Kidney (tissue), 13 donors: ENCODE measurements at regions not wholly inside any gene's neighbourhood (a gene's known extent, or its start where the extent isn't known, plus 50 kb on each side); places are given as distances from the start of the nearest gene placed in this dataset.
A peak's percentile ranks its signal among the peaks of the same experiment; 100 is the strongest.

ENCODE experiments used
- DNase-seq, 5 donors: peaks; one replicate each; pipeline ENCODE4 v3.0.0-alpha.2; 2013 to 2020
- FAIRE-seq: peaks from 2 replicates; lab custom pipeline; 2012; peaks lifted over from hg19 to GRCh38; lab: Jason Lieb, UNC
- H3K27ac ChIP-seq, 2 donors: one replicate each; pipeline ENCODE4 v1.7.0; 2013; ENCODE audit warnings: low read depth in 2 of 2, low read length in 2 of 2, inconsistent platforms in 1 of 2
- H3K27me3 ChIP-seq: one replicate; pipeline ENCODE4 v1.7.1; 2013; ENCODE audit warnings: low read length, inconsistent platforms; ENCODE audit not compliant: control insufficient read depth, insufficient read depth
- H3K36me3 ChIP-seq, 3 donors: one replicate each; pipeline versions ENCODE4 v1.7.0 to v1.7.1; 2013; ENCODE audit warnings: low read length in 3 of 3, control low read depth in 1 of 3, inconsistent platforms in 1 of 3; ENCODE audit not compliant: insufficient read depth in 3 of 3, control insufficient read depth in 2 of 3
- H3K4me1 ChIP-seq, 3 donors: one replicate each; pipeline versions ENCODE4 v1.7.0 to v1.7.1; 2013; ENCODE audit warnings: low read length in 3 of 3, inconsistent platforms in 1 of 3, low read depth in 1 of 3; ENCODE audit not compliant: control insufficient read depth in 2 of 3, insufficient read depth in 2 of 3
- H3K4me3 ChIP-seq, 3 donors: one replicate each; pipeline versions ENCODE4 v1.7.0 to v1.8.1; 2013; ENCODE audit warnings: low read length in 3 of 3, control low read depth in 1 of 3, inconsistent platforms in 1 of 3
- H3K9ac ChIP-seq, 3 donors: one replicate each; pipeline versions ENCODE4 v1.7.0 to v1.7.1; 2013; ENCODE audit warnings: low read length in 3 of 3, control low read depth in 1 of 3, inconsistent platforms in 1 of 3
- H3K9me3 ChIP-seq, 3 donors: one replicate each; pipeline versions ENCODE4 v1.7.0 to v1.7.1; 2013; ENCODE audit warnings: low read length in 3 of 3, control low read depth in 1 of 3, inconsistent platforms in 1 of 3; ENCODE audit not compliant: control insufficient read depth in 2 of 3, insufficient read depth in 1 of 3
- intact Hi-C: fragments of 100-400 bp; cut with DNase I; formaldehyde crosslinking; loops from one replicate; pipeline ENCODE4 v1.11.1; 2022
- TF ChIP-seq, protein P1 (sequence below): IDR thresholded peaks from 3 replicates; pipeline ENCODE4 v1.5.1; 2012; ENCODE audit warnings: mild to moderate bottlenecking, moderate library complexity, borderline replicate concordance; ENCODE audit not compliant: insufficient read depth; ENCODE audit errors: extremely low read depth
- donor health status: control.
- donor health status: control.
- donor health status: control.
- donor health status: control.
- donor health status: control.
- donor health status: DM: yes; HTN: yes; CAD: no.
- donor health status: Normal renal cell carcinoma (clear cell type).

DNA sequence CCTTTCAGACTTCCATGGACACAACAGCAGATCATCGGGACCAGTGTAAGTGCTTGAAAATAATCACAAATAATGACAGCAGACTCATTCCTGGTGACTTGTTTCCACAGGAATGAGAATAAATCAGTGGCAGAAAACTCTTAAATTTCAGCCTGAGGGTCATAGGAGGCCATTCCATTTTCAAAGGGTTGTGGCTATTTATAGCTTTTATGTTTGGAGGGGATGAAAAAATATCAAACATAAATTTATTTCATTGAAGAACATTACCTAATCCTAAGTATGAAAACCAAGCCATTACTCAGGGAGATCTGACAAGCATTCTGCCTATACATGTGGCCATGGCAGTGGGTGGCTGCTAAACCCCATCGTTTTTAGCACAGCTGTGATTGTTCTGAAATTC, 173.6 kb upstream of the CNR1 start:
- TF ChIP-seq, protein P1, sequence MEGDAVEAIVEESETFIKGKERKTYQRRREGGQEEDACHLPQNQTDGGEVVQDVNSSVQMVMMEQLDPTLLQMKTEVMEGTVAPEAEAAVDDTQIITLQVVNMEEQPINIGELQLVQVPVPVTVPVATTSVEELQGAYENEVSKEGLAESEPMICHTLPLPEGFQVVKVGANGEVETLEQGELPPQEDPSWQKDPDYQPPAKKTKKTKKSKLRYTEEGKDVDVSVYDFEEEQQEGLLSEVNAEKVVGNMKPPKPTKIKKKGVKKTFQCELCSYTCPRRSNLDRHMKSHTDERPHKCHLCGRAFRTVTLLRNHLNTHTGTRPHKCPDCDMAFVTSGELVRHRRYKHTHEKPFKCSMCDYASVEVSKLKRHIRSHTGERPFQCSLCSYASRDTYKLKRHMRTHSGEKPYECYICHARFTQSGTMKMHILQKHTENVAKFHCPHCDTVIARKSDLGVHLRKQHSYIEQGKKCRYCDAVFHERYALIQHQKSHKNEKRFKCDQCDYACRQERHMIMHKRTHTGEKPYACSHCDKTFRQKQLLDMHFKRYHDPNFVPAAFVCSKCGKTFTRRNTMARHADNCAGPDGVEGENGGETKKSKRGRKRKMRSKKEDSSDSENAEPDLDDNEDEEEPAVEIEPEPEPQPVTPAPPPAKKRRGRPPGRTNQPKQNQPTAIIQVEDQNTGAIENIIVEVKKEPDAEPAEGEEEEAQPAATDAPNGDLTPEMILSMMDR: no peak
- no peaks in the 10 kb centered on the region for H3K4me1 ChIP-seq
- H3K9ac ChIP-seq: no peak overlapping the region
- H3K27ac ChIP-seq: no peak overlapping the region
- no peaks in the 10 kb centered on the region for H3K36me3 ChIP-seq
- DNase-seq (no peak), FAIRE-seq (no peak)
- no peaks in the 10 kb centered on the region for H3K9me3 ChIP-seq
- H3K27me3 ChIP-seq: no peaks in the 10 kb centered on the region
- no peak overlapping the region for H3K4me3 ChIP-seq
- intact Hi-C loops: no loop called here

DNA sequence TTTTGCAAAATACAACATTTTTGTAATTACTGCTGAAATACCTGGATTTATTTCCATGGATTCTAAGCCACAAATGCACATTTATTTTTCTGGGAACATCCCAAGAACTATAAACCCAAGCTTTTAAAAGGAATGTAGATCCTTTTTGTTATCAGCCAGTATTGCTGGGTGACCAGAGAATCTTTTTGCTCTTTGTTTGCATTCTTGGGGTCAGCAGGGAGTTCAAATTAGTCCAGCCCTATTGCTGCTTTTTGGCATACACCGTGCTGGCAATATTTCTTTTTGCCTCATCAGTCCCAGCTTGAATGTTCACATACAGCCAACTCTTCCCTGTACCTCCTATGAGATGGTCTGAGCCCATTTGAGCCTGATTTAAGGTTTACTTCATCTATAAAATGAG, 155.2 kb upstream of the CNR1 start:
- intact Hi-C loops: no loop called here
- Histone ChIP-seq H3K27ac (no peak overlapping the region), H3K9ac (no peak overlapping the region), H3K9me3 (no peaks in the 10 kb centered on the region), H3K27me3 (no peaks in the 10 kb centered on the region), H3K4me1 (no peaks in the 10 kb centered on the region), H3K36me3 (no peaks in the 10 kb centered on the region), H3K4me3 (no peak overlapping the region)
- TF ChIP-seq, protein P1: no peak
- DNase-seq (no peak), FAIRE-seq (no peak)

DNA sequence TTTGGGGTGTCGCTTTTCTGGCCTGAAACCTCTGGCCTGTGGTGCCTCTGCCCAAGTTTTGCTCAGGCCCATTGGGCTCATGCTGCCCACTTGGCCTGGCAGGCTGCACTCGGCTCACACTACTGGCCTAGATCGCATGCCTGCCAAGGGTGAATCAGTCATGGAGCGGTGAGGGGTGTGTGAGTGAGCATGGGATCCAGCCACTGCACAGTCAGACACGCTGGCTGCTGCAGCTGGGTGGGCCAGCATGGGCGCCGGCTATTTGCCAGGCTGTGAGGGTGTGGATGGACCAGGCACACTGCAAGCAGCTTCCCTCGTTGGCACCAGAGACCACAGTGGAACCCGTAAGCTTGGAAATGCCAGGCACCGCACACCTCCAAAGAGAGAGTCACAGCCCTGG, 145.4 kb upstream of the CNR1 start:
- DNase-seq: peak in 1 of 5 donors; percentile 43
- no peaks in the 10 kb centered on the region for H3K4me1 ChIP-seq
- no peak for FAIRE-seq
- no peaks in the 10 kb centered on the region for H3K36me3 ChIP-seq
- H3K4me3 ChIP-seq: no peak overlapping the region
- TF ChIP-seq, protein P1: no peak
- H3K27ac ChIP-seq: no peak overlapping the region
- no peaks in the 10 kb centered on the region for H3K9me3 ChIP-seq
- intact Hi-C loops: no loop called here
- H3K9ac ChIP-seq: no peak overlapping the region
- no peaks in the 10 kb centered on the region for H3K27me3 ChIP-seq

DNA sequence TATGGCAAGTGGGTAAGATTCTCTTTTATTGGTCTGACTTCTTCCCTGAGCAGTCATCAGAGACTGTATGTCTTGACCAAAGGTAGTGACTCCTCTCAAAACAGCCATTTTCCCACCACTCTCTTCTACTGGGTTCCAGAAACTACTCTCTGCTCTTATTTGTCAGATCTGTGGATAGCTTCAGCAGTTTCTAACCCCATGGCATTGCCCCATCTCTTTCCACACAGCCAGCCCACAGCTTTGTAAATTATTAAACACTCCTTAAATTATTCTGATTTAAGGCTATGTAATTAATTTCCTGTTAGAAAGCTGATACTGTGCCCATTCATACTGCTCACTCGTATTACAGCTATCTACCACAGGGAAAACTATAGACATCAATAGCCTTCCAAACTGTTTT, 138.4 kb upstream of the CNR1 start:
- Histone ChIP-seq H3K27ac (no peak overlapping the region), H3K4me1 (no peaks in the 10 kb centered on the region), H3K36me3 (no peaks in the 10 kb centered on the region), H3K4me3 (no peak overlapping the region), H3K9ac (no peak overlapping the region), H3K9me3 (no peaks in the 10 kb centered on the region), H3K27me3 (no peaks in the 10 kb centered on the region)
- intact Hi-C loops: no loop called here
- FAIRE-seq (no peak), DNase-seq (peak in 1 of 5 donors; percentile 28)
- TF ChIP-seq, protein P1: no peak
